Stimulated activated naive B cell treated with anti-CD40 and anti-IgM and Interleukin-4, amounts not matched to agents 10 μg/mL and 1 μg/mL and 100 μg/mL, for 72 hours (primary cell): ENCODE measurements at regions not wholly inside any gene's neighbourhood (a gene's known extent, or its start where the extent isn't known, plus 50 kb on each side); places are given as distances from the start of the nearest gene placed in this dataset.

Experiments used
- ATAC-seq, 2 donors: fragments of 150-1000 bp; cut with Tn5 transposase; replicated peaks; 2 replicates each; pipeline ENCODE4 v1.10.0; 2021; ENCODE audit warnings: moderate library complexity in 1 of 2
- DNase-seq: peaks from one replicate; pipeline ENCODE4 v3.0.0; 2021
- H3K27ac Mint-ChIP-seq: one replicate; pipeline ENCODE4 v1.8.0; 2022; ENCODE audit warnings: mild to moderate bottlenecking, mixed read lengths
- H3K27me3 Mint-ChIP-seq, 2 donors: one replicate each; pipeline ENCODE4 v1.8.0; 2022; ENCODE audit warnings: mixed read lengths in 2 of 2
- H3K36me3 Mint-ChIP-seq, 2 donors: one replicate each; pipeline ENCODE4 v1.8.0; 2022; ENCODE audit warnings: mixed read lengths in 2 of 2, mild to moderate bottlenecking in 1 of 2
- H3K4me1 Mint-ChIP-seq, 2 donors: one replicate each; pipeline ENCODE4 v1.8.0; 2022; ENCODE audit warnings: mixed read lengths in 2 of 2, mild to moderate bottlenecking in 1 of 2
- H3K4me3 Mint-ChIP-seq, 2 donors: one replicate each; pipeline ENCODE4 v1.8.0; 2022; ENCODE audit warnings: mild to moderate bottlenecking in 2 of 2, mixed read lengths in 2 of 2, moderate library complexity in 1 of 2
- H3K9me3 Mint-ChIP-seq, 2 donors: one replicate each; pipeline ENCODE4 v1.8.0; 2022; ENCODE audit warnings: mixed read lengths in 2 of 2, mild to moderate bottlenecking in 1 of 2

GRCh38 chr13:44165889-44166496 lies 207.6 kb upstream of the SERP2 start:
- no peak for DNase-seq
- Mint-ChIP-seq H3K4me3 (no peak overlapping the region), H3K27ac (no peak overlapping the region), H3K4me1 (no peaks in the 10 kb centered on the region), H3K27me3 (no peaks in the 10 kb centered on the region), H3K9me3 (no peaks in the 10 kb centered on the region), H3K36me3 (no peaks in the 10 kb centered on the region)
- ATAC-seq = no peak

GRCh38 chr13:44169018-44169911 lies 204.4 kb upstream of the SERP2 start:
- no peak for ATAC-seq
- no peak for DNase-seq
- Mint-ChIP-seq H3K4me3 (no peak overlapping the region), H3K27me3 (no peaks in the 10 kb centered on the region), H3K9me3 (no peaks in the 10 kb centered on the region), H3K27ac (no peak overlapping the region), H3K4me1 (no peaks in the 10 kb centered on the region), H3K36me3 (no peaks in the 10 kb centered on the region)

- no peak for DNase-seq
- H3K4me1 Mint-ChIP-seq = no peaks in the 10 kb centered on the region
- ATAC-seq = no peak
- no peaks in the 10 kb centered on the region for H3K27me3 Mint-ChIP-seq
- H3K36me3 Mint-ChIP-seq = no peaks in the 10 kb centered on the region
- no peak overlapping the region for H3K4me3 Mint-ChIP-seq
- H3K27ac Mint-ChIP-seq = no peak overlapping the region
- H3K9me3 Mint-ChIP-seq = no peaks in the 10 kb centered on the region
Measured at GRCh38 chr13:44170731-44171130, 202.9 kb upstream of the SERP2 start.

GRCh38 chr13:44171156-44171555 lies 202.5 kb upstream of the SERP2 start:
- H3K4me1 Mint-ChIP-seq = no peaks in the 10 kb centered on the region
- H3K27ac Mint-ChIP-seq = no peak overlapping the region
- H3K9me3 Mint-ChIP-seq = no peaks in the 10 kb centered on the region

GRCh38 chr13:44171861-44172260 lies 201.8 kb upstream of the SERP2 start:
- H3K9me3 Mint-ChIP-seq = no peaks in the 10 kb centered on the region
- no peak overlapping the region for H3K27ac Mint-ChIP-seq
- H3K27me3 Mint-ChIP-seq = peaks cover 0 to 3% of the 10 kb centered on the region in 2 donors
- no peak for DNase-seq
- H3K4me1 Mint-ChIP-seq = no peaks in the 10 kb centered on the region
- no peaks in the 10 kb centered on the region for H3K36me3 Mint-ChIP-seq
- ATAC-seq = no peak
- no peak overlapping the region for H3K4me3 Mint-ChIP-seq

More at GRCh38 chr13:44171156-44171555, 202.5 kb upstream of the SERP2 start:
- DNase-seq (no peak), ATAC-seq (no peak)
- Mint-ChIP-seq H3K27me3 (peaks cover 0 to 3% of the 10 kb centered on the region in 2 donors), H3K4me3 (no peak overlapping the region), H3K36me3 (no peaks in the 10 kb centered on the region)

- H3K9me3 Mint-ChIP-seq = no peaks in the 10 kb centered on the region
- no peaks in the 10 kb centered on the region for H3K36me3 Mint-ChIP-seq
- no peak overlapping the region for H3K27ac Mint-ChIP-seq
- no peak overlapping the region for H3K4me3 Mint-ChIP-seq
- no peak for ATAC-seq
- H3K4me1 Mint-ChIP-seq = no peaks in the 10 kb centered on the region
- DNase-seq = no peak
- peaks cover 0 to 3% of the 10 kb centered on the region in 2 donors for H3K27me3 Mint-ChIP-seq
Measured at GRCh38 chr13:44172281-44172810, 201.3 kb upstream of the SERP2 start.

GRCh38 chr13:44174769-44175425 lies 198.7 kb upstream of the SERP2 start:
- Mint-ChIP-seq H3K4me1 (no peaks in the 10 kb centered on the region), H3K4me3 (no peak overlapping the region), H3K27me3 (peaks cover 0 to 7% of the 10 kb centered on the region in 2 donors), H3K36me3 (no peaks in the 10 kb centered on the region), H3K27ac (no peak overlapping the region), H3K9me3 (no peaks in the 10 kb centered on the region)
- no peak for DNase-seq
- no peak for ATAC-seq

- Mint-ChIP-seq H3K4me3 (no peak overlapping the region), H3K4me1 (no peaks in the 10 kb centered on the region), H3K27ac (no peak overlapping the region), H3K27me3 (peaks cover 0 to 12% of the 10 kb centered on the region in 2 donors), H3K9me3 (no peaks in the 10 kb centered on the region), H3K36me3 (no peaks in the 10 kb centered on the region)
- DNase-seq (no peak), ATAC-seq (no peak)
Measured at GRCh38 chr13:44176173-44176572, 197.5 kb upstream of the SERP2 start.

- no peak overlapping the region for H3K4me3 Mint-ChIP-seq
- H3K36me3 Mint-ChIP-seq = peaks cover 0 to 4% of the 10 kb centered on the region in 2 donors
- no peak for DNase-seq
- no peaks in the 10 kb centered on the region for H3K9me3 Mint-ChIP-seq
- ATAC-seq = no peak
- no peaks in the 10 kb centered on the region for H3K4me1 Mint-ChIP-seq
- no peak overlapping the region for H3K27ac Mint-ChIP-seq
- peaks cover 0 to 10% of the 10 kb centered on the region in 2 donors for H3K27me3 Mint-ChIP-seq
Measured at GRCh38 chr13:44180876-44181536, 192.6 kb upstream of the SERP2 start.

GRCh38 chr13:44181931-44182330 lies 191.7 kb upstream of the SERP2 start:
- no peak overlapping the region for H3K27ac Mint-ChIP-seq
- H3K4me3 Mint-ChIP-seq = no peak overlapping the region
- peaks cover 0 to 9% of the 10 kb centered on the region in 2 donors for H3K27me3 Mint-ChIP-seq
- H3K9me3 Mint-ChIP-seq = no peaks in the 10 kb centered on the region
- peaks cover 0 to 4% of the 10 kb centered on the region in 2 donors for H3K36me3 Mint-ChIP-seq
- ATAC-seq (no peak), DNase-seq (no peak)
- no peaks in the 10 kb centered on the region for H3K4me1 Mint-ChIP-seq

GRCh38 chr13:44184740-44185139 lies 188.9 kb upstream of the SERP2 start:
- no peak for DNase-seq
- ATAC-seq = no peak
- Mint-ChIP-seq H3K4me3 (no peak overlapping the region), H3K27me3 (peaks cover 0 to 9% of the 10 kb centered on the region in 2 donors), H3K9me3 (no peaks in the 10 kb centered on the region), H3K36me3 (peaks cover 0 to 4% of the 10 kb centered on the region in 2 donors), H3K4me1 (no peaks in the 10 kb centered on the region), H3K27ac (no peak overlapping the region)

- H3K4me1 Mint-ChIP-seq = no peaks in the 10 kb centered on the region
- no peak overlapping the region for H3K27ac Mint-ChIP-seq
- peaks cover 0 to 4% of the 10 kb centered on the region in 2 donors for H3K27me3 Mint-ChIP-seq
- H3K4me3 Mint-ChIP-seq = no peak overlapping the region
- DNase-seq (no peak), ATAC-seq (no peak)
- H3K9me3 Mint-ChIP-seq = no peaks in the 10 kb centered on the region
- H3K36me3 Mint-ChIP-seq = peaks cover 0 to 2% of the 10 kb centered on the region in 2 donors
Measured at GRCh38 chr13:44188257-44188656, 185.4 kb upstream of the SERP2 start.

- Mint-ChIP-seq H3K36me3 (no peaks in the 10 kb centered on the region), H3K9me3 (no peaks in the 10 kb centered on the region), H3K4me1 (no peaks in the 10 kb centered on the region), H3K27ac (no peak overlapping the region), H3K27me3 (peaks cover 0 to 4% of the 10 kb centered on the region in 2 donors), H3K4me3 (no peak overlapping the region)
- no peak for DNase-seq
- no peak for ATAC-seq
Measured at GRCh38 chr13:44189085-44189484, 184.5 kb upstream of the SERP2 start.

- peaks cover 0 to 5% of the 10 kb centered on the region in 2 donors for H3K27me3 Mint-ChIP-seq
- H3K4me3 Mint-ChIP-seq = no peak overlapping the region
- ATAC-seq (no peak), DNase-seq (no peak)
- no peaks in the 10 kb centered on the region for H3K4me1 Mint-ChIP-seq
- no peaks in the 10 kb centered on the region for H3K9me3 Mint-ChIP-seq
- H3K27ac Mint-ChIP-seq = no peak overlapping the region
- no peaks in the 10 kb centered on the region for H3K36me3 Mint-ChIP-seq
Measured at GRCh38 chr13:44191103-44191502, 182.5 kb upstream of the SERP2 start.
